Fibroblast of lung (primary cell): ENCODE measurements at regions not wholly inside any gene's neighbourhood (a gene's known extent, or its start where the extent isn't known, plus 50 kb on each side); places are given as distances from the start of the nearest gene placed in this dataset.

Source experiments
- EZH2 ChIP-seq: IDR thresholded peaks from 2 replicates; pipeline ENCODE4 v1.5.1; 2012; ENCODE audit warnings: low read length, control low read depth, mild to moderate bottlenecking; ENCODE audit errors: missing control alignments
- TF ChIP-seq, protein P1 (sequence below), 2 donors: IDR thresholded peaks in 1 of 2; conservative IDR thresholded peaks in 1 of 2; 1 replicate in 1 of 2; 2 replicates in 1 of 2; pipeline ENCODE4 v1.5.1; 2011 to 2012; ENCODE audit warnings: low read length in 2 of 2, control low read depth in 1 of 2, inconsistent platforms in 1 of 2, low read depth in 1 of 2, mild to moderate bottlenecking in 1 of 2

DNA sequence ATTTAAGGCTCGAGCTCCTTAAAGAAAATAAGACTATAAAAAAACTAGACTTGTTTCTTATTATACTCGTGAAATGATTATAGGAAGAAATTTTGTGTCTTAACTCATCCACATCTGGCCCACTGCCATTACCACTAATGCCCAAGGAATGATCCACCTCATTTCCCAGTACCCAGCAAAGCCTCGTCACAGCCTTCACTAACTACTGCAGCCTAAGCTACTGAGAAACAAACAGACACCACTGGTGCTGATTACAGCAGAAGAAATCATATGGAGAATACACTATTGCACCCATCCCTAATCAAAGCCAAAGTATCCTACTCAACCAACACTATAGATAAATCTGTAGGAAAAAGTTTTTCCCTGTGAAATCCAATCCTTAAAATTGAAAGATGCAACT, 205.3 kb upstream of the NAV3 start:
- TF ChIP-seq, protein P1, sequence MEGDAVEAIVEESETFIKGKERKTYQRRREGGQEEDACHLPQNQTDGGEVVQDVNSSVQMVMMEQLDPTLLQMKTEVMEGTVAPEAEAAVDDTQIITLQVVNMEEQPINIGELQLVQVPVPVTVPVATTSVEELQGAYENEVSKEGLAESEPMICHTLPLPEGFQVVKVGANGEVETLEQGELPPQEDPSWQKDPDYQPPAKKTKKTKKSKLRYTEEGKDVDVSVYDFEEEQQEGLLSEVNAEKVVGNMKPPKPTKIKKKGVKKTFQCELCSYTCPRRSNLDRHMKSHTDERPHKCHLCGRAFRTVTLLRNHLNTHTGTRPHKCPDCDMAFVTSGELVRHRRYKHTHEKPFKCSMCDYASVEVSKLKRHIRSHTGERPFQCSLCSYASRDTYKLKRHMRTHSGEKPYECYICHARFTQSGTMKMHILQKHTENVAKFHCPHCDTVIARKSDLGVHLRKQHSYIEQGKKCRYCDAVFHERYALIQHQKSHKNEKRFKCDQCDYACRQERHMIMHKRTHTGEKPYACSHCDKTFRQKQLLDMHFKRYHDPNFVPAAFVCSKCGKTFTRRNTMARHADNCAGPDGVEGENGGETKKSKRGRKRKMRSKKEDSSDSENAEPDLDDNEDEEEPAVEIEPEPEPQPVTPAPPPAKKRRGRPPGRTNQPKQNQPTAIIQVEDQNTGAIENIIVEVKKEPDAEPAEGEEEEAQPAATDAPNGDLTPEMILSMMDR (conservative IDR thresholded peaks at IDR 0.05 in 1 of 2, IDR thresholded peaks at IDR 0.05 in 1 of 2; ENCODE audit: low read depth in 1 of 2, low read length in 2 of 2): no peak
- no peak for TF ChIP-seq EZH2
